HEK293 (cell line): ENCODE measurements at regions not wholly inside any gene's neighbourhood (a gene's known extent, or its start where the extent isn't known, plus 50 kb on each side); places are given as distances from the start of the nearest gene placed in this dataset.

Source experiments
- KLF7 ChIP-seq: fragments of 450-650 bp; formaldehyde crosslinking; IDR thresholded peaks from 2 replicates; pipeline ENCODE4 v1.5.1; 2016; ENCODE audit warnings: missing biosample characterization, missing genetic modification characterization, borderline replicate concordance
- SCRT1 ChIP-seq: fragments of 450-650 bp; formaldehyde crosslinking; IDR thresholded peaks from 2 replicates; pipeline ENCODE4 v1.5.1; 2016; ENCODE audit warnings: missing biosample characterization, missing genetic modification characterization, borderline replicate concordance
- YY1 ChIP-seq: fragments of 450-650 bp; formaldehyde crosslinking; IDR thresholded peaks from 2 replicates; pipeline ENCODE4 v1.5.1; 2018; ENCODE audit warnings: missing biosample characterization, missing genetic modification characterization
- ZNF146 ChIP-seq: fragments of 450-650 bp; formaldehyde crosslinking; IDR thresholded peaks from 2 replicates; pipeline ENCODE4 v1.5.1; 2016; ENCODE audit warnings: missing biosample characterization, missing genetic modification characterization
- ZNF302 ChIP-seq: fragments of 450-650 bp; formaldehyde crosslinking; IDR thresholded peaks from 2 replicates; pipeline ENCODE4 v1.5.1; 2016; ENCODE audit warnings: missing biosample characterization, missing genetic modification characterization, low read depth
- ZNF350 ChIP-seq: fragments of 450-650 bp; formaldehyde crosslinking; IDR thresholded peaks from 2 replicates; pipeline ENCODE4 v1.5.0; 2017; ENCODE audit warnings: missing biosample characterization, mild to moderate bottlenecking, missing genetic modification characterization
- ZNF423 ChIP-seq: fragments of 450-650 bp; formaldehyde crosslinking; IDR thresholded peaks from 2 replicates; pipeline ENCODE4 v1.5.1; 2016; ENCODE audit warnings: missing biosample characterization, missing genetic modification characterization
- ZNF791 ChIP-seq: fragments of 450-650 bp; formaldehyde crosslinking; IDR thresholded peaks from 2 replicates; pipeline ENCODE4 v1.5.1; 2016; ENCODE audit warnings: missing biosample characterization, missing genetic modification characterization
- TF ChIP-seq, protein P1 (sequence below): fragments of 450-650 bp; formaldehyde crosslinking; IDR thresholded peaks from 2 replicates; pipeline ENCODE4 v1.5.1; 2016; ENCODE audit warnings: missing biosample characterization, missing genetic modification characterization
- TF ChIP-seq, protein P2 (sequence below): fragments of 450-650 bp; formaldehyde crosslinking; IDR thresholded peaks from 2 replicates; pipeline ENCODE4 v1.5.1; 2016; ENCODE audit warnings: missing biosample characterization, missing genetic modification characterization
- TF ChIP-seq, protein P3 (sequence below): fragments of 450-650 bp; formaldehyde crosslinking; IDR thresholded peaks from 2 replicates; pipeline ENCODE4 v1.5.1; 2017; ENCODE audit warnings: missing biosample characterization, missing genetic modification characterization
- TF ChIP-seq, protein P4 (sequence below): fragments of 450-650 bp; formaldehyde crosslinking; IDR thresholded peaks from 2 replicates; pipeline ENCODE4 v1.5.1; 2016; ENCODE audit warnings: missing biosample characterization, missing genetic modification characterization
- TF ChIP-seq, protein P5 (sequence below): fragments of 450-650 bp; formaldehyde crosslinking; optimal IDR thresholded peaks from 2 replicates; pipeline ENCODE3; 2016; ENCODE audit warnings: missing biosample characterization, mild to moderate bottlenecking, missing genetic modification characterization

DNA sequence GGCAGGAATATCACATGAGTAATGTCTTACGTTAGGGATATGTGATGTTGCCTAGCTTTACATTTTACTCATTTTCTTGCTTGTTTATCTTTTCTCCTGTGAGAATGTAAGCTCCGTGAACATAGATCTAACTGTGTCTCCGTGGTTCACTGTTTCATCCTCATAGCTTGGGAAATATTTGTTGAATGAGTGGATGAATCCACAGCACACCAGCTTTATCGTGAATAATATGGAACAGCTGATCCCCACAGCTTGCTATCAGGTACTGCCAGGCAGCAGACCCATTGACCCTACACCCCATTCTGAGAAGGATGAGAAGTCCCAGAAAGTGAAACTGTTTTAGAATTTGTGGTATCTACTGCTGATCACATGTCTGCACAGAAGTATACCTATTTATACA is 106.8 kb upstream of the FBN2 start:
- TF ChIP-seq, protein P1, sequence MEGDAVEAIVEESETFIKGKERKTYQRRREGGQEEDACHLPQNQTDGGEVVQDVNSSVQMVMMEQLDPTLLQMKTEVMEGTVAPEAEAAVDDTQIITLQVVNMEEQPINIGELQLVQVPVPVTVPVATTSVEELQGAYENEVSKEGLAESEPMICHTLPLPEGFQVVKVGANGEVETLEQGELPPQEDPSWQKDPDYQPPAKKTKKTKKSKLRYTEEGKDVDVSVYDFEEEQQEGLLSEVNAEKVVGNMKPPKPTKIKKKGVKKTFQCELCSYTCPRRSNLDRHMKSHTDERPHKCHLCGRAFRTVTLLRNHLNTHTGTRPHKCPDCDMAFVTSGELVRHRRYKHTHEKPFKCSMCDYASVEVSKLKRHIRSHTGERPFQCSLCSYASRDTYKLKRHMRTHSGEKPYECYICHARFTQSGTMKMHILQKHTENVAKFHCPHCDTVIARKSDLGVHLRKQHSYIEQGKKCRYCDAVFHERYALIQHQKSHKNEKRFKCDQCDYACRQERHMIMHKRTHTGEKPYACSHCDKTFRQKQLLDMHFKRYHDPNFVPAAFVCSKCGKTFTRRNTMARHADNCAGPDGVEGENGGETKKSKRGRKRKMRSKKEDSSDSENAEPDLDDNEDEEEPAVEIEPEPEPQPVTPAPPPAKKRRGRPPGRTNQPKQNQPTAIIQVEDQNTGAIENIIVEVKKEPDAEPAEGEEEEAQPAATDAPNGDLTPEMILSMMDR (tag by site-specific recombination), result no peak
- TF ChIP-seq ZNF350 (no peak), YY1 (tag by site-specific recombination) (no peak), ZNF423 (tag by site-specific recombination) (no peak), ZNF146 (tag by site-specific recombination) (no peak), ZNF302 (tag by site-specific recombination) (no peak), ZNF791 (no peak), SCRT1 (tag by site-specific recombination) (no peak), KLF7 (tag by site-specific recombination) (no peak)
- TF ChIP-seq, protein P2, sequence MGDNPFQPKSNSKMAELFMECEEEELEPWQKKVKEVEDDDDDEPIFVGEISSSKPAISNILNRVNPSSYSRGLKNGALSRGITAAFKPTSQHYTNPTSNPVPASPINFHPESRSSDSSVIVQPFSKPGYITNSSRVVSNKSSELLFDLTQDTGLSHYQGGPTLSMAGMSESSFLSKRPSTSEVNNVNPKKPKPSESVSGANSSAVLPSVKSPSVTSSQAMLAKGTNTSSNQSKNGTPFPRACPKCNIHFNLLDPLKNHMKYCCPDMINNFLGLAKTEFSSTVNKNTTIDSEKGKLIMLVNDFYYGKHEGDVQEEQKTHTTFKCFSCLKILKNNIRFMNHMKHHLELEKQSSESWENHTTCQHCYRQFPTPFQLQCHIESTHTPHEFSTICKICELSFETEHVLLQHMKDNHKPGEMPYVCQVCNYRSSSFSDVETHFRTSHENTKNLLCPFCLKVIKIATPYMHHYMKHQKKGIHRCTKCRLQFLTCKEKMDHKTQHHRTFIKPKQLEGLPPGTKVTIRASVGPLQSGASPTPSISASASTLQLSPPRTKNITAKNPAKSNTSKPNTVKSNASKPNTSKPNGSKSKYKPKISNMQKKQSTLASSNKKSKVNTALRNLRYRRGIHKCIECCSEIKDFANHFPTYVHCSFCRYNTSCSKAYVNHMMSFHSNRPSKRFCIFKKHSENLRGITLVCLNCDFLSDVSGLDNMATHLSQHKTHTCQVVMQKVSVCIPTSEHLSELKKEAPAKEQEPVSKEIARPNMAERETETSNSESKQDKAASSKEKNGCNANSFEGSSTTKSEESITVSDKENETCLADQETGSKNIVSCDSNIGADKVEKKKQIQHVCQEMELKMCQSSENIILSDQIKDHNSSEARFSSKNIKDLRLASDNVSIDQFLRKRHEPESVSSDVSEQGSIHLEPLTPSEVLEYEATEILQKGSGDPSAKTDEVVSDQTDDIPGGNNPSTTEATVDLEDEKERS (tag by site-specific recombination), result no peak
- TF ChIP-seq, protein P3, sequence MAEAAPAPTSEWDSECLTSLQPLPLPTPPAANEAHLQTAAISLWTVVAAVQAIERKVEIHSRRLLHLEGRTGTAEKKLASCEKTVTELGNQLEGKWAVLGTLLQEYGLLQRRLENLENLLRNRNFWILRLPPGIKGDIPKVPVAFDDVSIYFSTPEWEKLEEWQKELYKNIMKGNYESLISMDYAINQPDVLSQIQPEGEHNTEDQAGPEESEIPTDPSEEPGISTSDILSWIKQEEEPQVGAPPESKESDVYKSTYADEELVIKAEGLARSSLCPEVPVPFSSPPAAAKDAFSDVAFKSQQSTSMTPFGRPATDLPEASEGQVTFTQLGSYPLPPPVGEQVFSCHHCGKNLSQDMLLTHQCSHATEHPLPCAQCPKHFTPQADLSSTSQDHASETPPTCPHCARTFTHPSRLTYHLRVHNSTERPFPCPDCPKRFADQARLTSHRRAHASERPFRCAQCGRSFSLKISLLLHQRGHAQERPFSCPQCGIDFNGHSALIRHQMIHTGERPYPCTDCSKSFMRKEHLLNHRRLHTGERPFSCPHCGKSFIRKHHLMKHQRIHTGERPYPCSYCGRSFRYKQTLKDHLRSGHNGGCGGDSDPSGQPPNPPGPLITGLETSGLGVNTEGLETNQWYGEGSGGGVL, result no peak
- TF ChIP-seq, protein P4, sequence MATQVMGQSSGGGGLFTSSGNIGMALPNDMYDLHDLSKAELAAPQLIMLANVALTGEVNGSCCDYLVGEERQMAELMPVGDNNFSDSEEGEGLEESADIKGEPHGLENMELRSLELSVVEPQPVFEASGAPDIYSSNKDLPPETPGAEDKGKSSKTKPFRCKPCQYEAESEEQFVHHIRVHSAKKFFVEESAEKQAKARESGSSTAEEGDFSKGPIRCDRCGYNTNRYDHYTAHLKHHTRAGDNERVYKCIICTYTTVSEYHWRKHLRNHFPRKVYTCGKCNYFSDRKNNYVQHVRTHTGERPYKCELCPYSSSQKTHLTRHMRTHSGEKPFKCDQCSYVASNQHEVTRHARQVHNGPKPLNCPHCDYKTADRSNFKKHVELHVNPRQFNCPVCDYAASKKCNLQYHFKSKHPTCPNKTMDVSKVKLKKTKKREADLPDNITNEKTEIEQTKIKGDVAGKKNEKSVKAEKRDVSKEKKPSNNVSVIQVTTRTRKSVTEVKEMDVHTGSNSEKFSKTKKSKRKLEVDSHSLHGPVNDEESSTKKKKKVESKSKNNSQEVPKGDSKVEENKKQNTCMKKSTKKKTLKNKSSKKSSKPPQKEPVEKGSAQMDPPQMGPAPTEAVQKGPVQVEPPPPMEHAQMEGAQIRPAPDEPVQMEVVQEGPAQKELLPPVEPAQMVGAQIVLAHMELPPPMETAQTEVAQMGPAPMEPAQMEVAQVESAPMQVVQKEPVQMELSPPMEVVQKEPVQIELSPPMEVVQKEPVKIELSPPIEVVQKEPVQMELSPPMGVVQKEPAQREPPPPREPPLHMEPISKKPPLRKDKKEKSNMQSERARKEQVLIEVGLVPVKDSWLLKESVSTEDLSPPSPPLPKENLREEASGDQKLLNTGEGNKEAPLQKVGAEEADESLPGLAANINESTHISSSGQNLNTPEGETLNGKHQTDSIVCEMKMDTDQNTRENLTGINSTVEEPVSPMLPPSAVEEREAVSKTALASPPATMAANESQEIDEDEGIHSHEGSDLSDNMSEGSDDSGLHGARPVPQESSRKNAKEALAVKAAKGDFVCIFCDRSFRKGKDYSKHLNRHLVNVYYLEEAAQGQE (tag by site-specific recombination), result no peak
- TF ChIP-seq, protein P5, sequence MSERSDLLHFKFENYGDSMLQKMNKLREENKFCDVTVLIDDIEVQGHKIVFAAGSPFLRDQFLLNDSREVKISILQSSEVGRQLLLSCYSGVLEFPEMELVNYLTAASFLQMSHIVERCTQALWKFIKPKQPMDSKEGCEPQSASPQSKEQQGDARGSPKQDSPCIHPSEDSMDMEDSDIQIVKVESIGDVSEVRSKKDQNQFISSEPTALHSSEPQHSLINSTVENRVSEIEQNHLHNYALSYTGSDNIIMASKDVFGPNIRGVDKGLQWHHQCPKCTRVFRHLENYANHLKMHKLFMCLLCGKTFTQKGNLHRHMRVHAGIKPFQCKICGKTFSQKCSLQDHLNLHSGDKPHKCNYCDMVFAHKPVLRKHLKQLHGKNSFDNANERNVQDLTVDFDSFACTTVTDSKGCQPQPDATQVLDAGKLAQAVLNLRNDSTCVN (tag by site-specific recombination), result no peak
